HG02938 (cell line): ENCODE measurements at regions not wholly inside any gene's neighbourhood (a gene's known extent, or its start where the extent isn't known, plus 50 kb on each side); places are given as distances from the start of the nearest gene placed in this dataset.

Source experiments
- ATAC-seq: cut with Tn5 transposase; IDR thresholded peaks from one replicate; pipeline ENCODE4 v1.9.1; 2021; ENCODE audit warnings: mild to moderate bottlenecking, moderate library complexity; ENCODE audit not compliant: unreplicated experiment

- ATAC-seq: no peak
Measured at GRCh38 chr15:96565266-96565665, 234.8 kb downstream of the NR2F2 start.

- no peak for ATAC-seq
Measured at GRCh38 chr15:96574782-96575181, 244.3 kb downstream of the NR2F2 start.

GRCh38 chr15:96576596-96576995, 246.1 kb downstream of the NR2F2 start:
- ATAC-seq: no peak

- ATAC-seq: no peak
Measured at GRCh38 chr15:96578393-96578792, 247.9 kb downstream of the NR2F2 start.

- no peak for ATAC-seq
Measured at GRCh38 chr15:96581371-96581770, 250.9 kb downstream of the NR2F2 start.

- no peak for ATAC-seq
Measured at GRCh38 chr15:96582473-96582872, 252.0 kb downstream of the NR2F2 start.

- no peak for ATAC-seq
Measured at GRCh38 chr15:96583671-96584070, 253.2 kb downstream of the NR2F2 start.

- ATAC-seq: no peak
Measured at GRCh38 chr15:96585484-96586386, 255.2 kb downstream of the NR2F2 start.

- no peak for ATAC-seq
Measured at GRCh38 chr15:96586901-96587300, 256.4 kb downstream of the NR2F2 start.

GRCh38 chr15:96589864-96590263, 259.4 kb downstream of the NR2F2 start:
- no peak for ATAC-seq

GRCh38 chr15:96593735-96594134, 263.2 kb downstream of the NR2F2 start:
- ATAC-seq: no peak

GRCh38 chr15:96595951-96596350, 265.5 kb downstream of the NR2F2 start:
- ATAC-seq: no peak

- no peak for ATAC-seq
Measured at GRCh38 chr15:96598514-96598913, 268.0 kb downstream of the NR2F2 start.

- ATAC-seq: no peak
Measured at GRCh38 chr15:96599268-96599667, 268.8 kb downstream of the NR2F2 start.

GRCh38 chr15:96600350-96600749, 269.9 kb downstream of the NR2F2 start:
- ATAC-seq: no peak

- no peak for ATAC-seq
Measured at GRCh38 chr15:96606617-96607016, 276.1 kb downstream of the NR2F2 start.

- no peak for ATAC-seq
Measured at GRCh38 chr15:96610757-96611156, 280.3 kb downstream of the NR2F2 start.

GRCh38 chr15:96612917-96613316, 282.4 kb downstream of the NR2F2 start:
- no peak for ATAC-seq

GRCh38 chr15:96619174-96619573, 288.7 kb downstream of the NR2F2 start:
- no peak for ATAC-seq

GRCh38 chr15:96622714-96623113, 292.2 kb downstream of the NR2F2 start:
- no peak for ATAC-seq

GRCh38 chr15:96625256-96625655, 294.8 kb downstream of the NR2F2 start:
- no peak for ATAC-seq

GRCh38 chr15:96627031-96627568, 296.6 kb downstream of the NR2F2 start:
- ATAC-seq: no peak
